CMK (cell line): ENCODE measurements at regions not wholly inside any gene's neighbourhood (a gene's known extent, or its start where the extent isn't known, plus 50 kb on each side); places are given as distances from the start of the nearest gene placed in this dataset.
"Not testable (repeated sequence)": the region's sequence is repeated elsewhere in the genome, so short reads cannot be mapped to it uniquely, and the experiment has no call there.

Experiments
- DNase-seq: peaks from one replicate; pipeline ENCODE4 v3.0.0-alpha.2; 2010; ENCODE audit warnings: low read depth

DNA sequence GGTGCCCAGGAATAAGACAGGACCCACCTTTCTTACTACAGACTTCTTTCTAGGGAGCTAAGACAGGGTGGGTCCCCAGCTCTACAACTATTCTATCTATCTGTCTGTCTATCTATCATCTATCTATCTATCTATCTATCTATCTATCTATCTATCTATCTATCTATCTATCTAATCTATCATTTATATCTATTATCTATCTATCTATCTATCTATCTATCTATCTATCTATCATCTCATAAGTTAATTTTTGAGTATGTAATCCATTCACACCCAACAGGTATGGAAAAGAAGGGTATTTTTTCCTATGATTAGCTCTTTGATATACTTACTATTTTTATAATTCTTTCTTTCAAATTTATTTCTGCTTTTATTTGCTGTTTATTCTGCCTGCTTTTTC, 55.9 kb downstream of the BAMBI start:
- no peak for DNase-seq

DNA sequence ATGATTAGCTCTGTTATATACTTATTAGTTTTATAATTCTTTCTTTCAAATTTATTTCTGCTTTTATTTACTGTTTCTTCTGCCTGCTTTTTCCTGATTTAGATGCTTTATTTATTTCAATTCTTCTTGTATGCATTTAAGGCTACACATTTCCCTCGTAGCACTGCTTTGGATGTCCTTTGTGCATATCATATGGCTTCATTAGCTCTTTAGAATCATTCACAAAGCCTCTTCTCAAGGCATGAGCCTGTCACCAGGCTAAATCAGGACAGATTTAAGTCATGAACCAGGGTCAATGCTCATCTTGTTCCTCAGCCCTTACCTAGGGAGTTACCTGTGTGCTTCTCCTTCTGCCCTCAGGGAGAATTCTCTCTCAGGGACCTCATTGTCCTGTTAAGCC, 56.3 kb downstream of the BAMBI start:
- DNase-seq: no peak

DNA sequence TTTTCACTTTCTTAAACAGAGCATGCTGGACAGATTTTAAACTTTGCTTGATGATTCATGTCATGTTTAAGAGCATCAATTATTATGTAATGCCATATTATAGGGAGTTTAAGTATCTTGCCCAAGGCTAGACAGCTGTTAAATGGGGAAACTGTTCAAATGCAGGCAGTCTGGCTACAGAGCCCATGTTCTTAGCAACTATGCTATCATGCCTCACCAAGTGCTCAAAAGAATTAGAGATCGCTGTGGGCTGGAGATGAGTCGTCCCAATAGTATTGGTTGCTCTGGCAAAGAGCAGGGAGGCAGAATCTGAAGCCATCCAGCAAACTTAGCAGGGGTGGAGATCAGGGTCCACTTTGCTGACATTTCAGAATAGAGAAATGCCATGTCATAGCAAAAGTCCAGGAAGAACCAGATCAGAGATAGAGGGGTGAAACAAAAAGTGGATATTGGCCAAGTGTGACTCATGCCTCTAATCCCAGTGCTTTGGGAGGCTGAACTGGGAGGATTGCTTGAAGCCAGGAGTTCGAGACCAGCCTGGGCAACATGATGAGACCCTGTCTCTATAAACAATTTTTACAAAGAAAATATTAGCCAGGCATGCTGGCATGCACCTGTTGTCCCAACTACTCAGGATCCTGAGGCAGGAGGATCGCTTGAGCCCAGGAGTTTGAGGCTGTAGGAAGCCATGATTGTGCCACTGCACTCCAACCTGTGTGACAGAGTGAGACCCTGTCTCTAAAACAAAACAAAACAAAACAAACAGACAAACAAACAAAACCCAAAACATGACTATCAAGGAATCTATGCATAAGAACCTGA, 57.8 kb downstream of the BAMBI start:
- DNase-seq: no peak

DNA sequence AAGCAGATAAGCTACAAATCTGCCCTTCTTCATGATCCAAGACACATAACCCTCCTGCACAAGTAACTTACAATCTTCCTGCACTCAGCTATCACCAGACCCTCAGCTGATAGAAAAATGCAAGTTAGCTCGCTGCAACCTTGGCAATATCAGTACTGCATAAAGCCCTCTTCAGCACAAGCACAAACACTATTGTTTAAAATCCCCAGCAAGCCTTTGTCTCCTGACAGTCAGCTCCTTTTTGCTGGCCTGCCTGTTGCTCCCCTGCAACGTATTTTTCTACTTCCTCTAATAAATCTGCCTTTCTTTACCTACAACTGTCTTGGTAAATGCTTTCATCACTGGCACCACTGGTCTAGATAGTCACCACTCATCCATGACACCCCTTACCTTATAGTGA, 59.8 kb downstream of the BAMBI start:
- no peak for DNase-seq

DNA sequence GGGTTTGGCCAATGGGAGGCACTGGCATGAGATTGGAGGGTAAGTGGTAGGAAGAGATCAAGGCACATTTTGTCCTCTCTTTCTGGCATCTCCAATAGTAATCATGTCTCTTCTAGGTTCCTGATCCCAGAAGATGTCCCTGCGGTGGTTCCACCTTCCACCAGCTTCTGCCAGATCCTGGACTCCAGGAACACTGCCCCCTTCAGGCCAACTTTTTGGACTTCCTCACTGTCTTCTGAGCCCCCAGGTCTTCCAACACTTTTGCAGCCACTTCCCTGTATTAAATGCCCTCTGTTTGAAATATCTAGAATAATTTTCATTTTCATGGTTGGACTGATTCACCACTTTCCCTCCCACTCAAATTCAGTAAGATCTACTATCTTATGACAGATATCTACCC, 60.9 kb downstream of the BAMBI start:
- peak; percentile 5 for DNase-seq

DNA sequence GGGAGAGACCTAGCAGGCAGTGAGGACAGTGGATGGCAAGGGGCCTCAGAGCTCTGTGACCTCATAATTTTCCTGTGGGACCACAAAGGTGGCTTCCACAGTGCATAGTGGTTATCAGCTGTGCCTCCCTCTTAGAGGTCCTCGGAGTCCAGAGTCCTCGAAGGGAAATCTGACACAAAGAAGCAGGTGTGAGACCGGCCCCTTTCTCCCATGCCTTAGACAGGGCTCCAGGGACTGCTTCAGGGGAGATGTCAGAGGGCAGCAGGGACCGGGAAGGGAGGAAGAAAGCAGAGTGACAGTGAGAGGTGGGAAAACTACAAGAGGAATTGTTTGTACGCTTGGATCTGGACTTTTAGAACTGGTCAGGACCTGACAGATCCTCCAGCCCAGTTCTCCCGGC, 66.3 kb downstream of the BAMBI start:
- no peak for DNase-seq

DNA sequence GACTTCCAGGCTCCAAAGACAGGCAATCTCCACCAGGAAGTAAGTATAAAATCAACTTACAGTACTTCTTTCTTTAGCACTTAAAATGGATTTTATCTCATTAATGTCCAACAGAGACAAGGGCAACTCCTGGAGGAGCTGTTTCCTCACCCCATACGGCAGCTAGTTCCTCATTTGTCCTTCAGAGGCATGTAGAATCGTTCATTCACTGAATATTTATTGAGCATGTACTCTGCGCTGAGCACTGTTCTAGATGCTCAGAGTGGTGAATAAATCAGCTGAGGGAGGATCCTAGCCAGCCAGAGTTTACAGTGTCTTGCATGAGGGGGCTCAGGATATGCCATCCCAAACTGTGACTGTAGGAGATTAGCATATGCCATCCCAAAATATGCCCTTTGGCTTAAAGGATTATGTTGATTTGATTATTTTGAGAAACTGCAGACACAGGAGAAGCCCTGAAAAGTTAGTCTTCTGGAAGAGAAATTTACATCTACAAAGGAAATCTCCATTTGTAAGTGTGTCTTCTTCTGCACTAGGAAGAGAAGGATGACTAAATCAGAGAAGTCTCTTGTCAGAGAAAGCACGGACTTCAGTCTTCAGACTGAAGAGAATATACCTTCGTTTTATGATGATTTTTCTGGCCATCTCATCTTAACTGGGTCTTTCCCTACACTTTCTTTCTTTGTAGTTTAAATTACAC, 66.9 kb downstream of the BAMBI start:
- DNase-seq: no peak

DNA sequence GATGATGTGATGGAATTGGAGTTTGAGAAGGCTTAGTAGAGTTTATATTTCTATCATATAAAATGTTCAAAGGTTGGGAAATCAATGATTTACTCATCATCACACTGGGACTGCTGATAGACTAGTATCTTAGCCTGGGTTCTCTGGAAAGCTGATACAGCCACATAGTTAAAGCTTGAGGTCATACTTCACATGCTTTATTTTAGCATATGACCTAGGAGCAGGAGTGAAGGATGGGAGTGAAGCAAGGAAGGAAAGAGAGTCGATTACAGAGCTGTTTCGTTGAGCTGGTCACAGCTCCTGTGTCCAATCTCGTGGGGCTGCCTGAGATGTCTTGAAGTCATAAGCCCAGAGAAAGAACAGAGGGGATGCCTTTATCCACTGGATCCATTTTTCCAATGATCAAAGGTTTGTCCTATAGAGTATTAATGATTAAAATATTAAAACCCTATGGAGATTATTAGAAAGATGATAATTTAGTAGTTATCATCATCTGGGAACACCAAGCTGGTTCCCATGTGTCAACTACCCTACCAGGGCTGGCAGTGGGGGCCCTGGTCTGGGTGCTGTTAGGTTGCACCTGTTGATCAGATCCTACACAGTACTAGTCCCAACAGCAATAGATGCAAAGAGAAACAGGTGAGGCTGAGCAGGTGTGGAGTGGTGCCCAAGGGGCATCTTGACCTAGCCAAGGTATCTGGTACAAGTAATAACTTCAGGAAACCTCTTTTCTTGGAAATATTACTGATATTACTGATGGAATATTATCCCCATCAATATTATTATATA, 77.8 kb downstream of the BAMBI start:
- DNase-seq: no peak

DNA sequence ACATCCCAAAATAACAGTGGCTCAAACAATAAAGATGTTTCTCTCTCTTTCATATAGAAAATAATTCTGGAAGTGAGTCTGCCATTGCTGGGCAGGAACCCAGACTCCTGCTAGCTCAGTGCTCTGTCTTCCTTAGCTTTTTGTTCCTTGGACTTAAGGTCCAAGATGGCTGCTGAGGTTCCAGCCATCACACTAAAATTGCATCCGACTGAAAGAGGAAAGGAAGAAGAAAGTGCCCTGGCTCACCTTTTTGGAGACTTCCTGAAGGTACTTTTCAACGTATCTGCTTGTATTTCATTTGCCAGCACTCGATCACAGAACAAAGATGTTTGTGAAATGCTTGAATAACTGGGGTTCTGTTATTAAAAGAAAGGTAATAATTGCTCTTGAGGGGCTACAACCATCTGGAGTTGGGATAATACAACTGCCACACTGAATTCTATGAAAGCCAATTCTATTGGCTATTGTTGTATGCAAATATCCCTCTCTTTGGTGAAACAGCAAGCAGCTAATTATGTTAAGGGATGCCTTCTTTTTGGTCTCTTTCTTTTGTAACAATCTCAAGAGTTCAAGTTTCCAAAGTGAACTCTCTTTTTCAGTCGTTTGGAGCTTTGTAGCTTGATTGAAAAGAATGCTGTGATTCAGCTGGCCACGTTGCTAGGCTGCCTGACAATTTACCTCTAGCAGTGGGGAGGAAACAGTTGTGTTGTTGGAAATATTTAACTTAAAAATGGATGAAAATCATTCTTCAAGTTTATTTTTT, 83.9 kb downstream of the BAMBI start:
- no peak for DNase-seq

DNA sequence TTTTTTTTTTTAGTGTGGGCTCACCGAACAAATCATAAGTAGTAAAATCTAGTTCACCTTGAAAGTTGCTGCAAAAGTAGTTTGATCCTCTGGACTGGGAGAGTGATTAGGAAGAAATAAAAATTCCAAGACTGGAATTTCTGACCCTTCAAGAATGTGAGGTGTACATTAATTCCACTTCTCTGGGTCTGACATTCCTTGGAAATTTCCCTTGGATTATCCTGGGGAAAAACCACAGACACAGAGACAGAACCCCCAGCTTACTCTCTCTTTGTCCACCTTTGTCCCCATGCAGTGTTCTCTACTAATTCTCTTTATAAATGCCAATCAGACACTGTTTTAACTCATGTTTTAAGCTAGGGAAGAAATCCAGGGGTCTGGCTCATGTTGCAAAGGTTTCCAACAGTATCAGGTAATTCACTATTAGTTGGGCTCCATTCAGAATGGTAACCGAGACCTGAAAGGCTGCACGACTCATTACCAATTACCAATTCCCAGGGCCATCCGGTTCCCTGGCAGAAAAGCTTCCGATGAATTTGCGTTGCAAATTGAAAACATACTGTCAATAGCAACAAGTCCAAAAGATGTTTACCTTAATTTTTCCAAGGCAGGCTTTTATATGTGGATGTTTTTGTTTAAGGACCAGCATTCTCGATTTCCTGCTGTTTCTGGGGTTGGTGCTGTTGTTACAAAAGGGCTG, 86.3 kb downstream of the BAMBI start:
- DNase-seq: no peak

DNA sequence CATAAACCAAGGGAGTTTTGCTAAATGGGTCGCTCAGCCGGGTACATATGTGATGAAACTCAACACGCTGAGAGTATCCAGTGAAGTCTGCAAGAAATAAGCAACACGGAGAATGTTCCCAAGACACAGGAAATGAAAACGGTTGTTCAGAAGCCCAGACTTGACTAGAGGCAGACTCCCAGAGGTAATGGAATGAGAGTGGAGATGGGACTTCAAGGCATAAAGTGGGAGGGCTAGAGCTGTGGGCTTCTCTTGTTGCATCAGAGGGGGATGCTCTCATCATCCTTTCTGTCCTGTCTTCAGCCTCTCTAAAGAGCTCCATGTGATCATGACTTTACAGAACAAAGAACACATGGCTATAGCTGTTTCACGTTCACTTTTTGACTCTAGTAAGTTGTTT, 88.3 kb downstream of the BAMBI start:
- no peak for DNase-seq

DNA sequence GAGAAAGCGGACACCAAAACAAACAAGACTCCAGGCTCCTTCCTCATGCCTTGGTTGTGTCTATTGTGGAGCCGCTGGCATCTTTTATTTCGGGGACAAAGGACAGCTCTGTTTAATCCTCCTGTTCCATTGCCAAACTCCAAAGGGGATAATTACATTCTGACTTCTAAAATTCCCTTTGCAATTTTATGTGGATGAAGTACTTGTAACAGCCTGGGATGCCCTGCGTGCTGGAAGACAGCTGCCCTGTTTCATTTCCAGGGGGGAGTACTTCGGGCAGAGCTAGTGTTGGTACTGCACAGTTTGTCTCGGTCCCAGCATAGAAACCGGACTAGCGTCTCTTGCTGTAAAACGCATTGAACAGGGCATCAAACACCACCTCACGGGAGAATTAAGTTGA, 90.9 kb downstream of the BAMBI start:
- DNase-seq: no peak

DNA sequence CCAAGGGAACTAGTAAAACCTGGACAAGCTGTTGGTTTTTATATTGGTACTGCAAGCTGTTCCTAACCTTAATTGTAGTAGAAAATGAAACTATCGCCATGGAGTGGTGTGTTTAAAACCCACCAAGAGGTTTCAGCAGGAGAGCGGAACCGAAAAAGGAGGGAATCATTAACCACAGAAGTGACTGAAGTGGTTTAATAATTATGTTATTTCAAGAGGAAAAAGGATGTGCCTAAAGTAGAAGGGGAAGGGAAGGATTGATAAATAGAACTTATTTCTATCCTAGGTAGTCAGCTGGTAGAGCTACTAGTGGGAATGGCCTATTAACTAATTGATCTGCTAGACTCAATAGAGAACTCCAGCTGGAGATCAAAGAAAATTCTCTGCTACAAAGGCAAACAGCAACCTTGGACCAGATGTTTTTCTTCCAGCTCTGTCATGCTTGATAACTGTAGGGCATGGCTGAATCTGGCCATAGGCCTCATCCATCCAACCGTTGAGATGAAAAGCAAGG, 91.8 kb downstream of the BAMBI start:
- DNase-seq: no peak

DNA sequence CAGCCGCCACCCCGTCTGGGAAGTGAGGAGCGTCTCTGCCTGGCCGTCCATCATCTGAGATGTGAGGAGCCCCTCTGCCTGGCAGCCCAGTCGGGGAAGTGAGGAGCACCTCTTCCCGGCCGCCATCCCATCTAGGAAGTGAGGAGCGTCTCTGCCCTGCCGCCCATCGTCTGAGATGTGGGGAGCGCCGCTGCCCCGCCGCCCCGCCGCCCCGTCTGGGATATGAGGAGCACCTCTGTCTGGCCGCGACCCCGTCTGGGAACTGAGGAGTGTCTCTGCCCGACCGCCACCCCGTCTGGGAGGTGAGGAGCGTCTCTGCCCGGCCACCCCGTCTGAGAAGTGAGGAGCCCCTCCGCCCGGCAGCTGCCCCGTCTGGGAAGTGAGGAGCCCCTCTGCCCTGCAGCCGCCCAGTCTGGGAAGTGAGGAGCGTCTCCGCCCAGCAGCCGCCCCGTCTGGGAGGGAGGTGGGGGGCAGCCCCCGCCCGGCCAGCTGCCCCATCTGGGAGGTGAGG, 94.3 kb downstream of the BAMBI start:
- not testable (repeated sequence) for DNase-seq

DNA sequence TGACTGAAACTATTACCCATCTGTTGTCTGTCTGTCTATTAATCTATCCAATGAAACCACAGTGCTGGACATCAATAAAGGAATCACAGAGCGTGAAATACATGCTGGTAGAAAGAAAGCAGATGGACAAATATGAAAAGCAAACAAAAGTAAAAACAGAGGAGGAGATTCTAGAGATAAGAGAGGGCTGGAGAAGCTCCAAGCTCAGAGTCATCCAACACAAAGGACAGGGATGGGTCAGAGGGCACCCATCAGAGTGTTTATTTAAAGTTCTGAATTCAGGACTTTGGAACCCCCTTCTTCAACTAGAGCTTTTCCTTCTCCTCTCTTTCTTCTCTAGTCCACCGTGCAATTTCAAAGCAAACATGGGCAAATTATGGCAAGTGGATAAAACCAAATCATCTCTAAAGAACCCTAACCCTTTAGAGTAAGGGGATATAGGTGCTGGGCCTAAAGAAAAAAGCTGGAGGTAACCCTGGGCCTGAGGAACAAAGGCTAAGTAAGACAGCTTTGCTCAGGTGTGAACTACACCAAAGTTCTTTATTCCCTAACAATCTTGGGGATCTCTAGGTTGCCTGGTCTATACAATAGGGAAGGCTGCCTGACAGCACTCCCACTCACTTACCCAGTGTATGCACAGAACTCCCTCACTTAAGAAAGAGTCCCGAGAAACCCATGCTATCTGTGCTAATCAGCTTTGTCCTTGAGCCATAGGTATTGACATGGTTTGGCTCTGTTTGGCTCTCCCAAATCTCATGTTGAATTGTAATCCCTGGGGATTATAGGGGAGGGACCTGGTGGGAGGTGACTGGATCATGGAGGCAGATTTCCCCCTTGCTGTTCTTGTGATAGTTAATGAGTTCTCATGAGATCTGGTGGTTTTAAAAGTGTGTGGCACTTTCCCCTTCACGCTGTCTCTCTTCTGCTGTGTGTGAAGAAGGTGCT, 97.0 kb downstream of the BAMBI start:
- no peak for DNase-seq

DNA sequence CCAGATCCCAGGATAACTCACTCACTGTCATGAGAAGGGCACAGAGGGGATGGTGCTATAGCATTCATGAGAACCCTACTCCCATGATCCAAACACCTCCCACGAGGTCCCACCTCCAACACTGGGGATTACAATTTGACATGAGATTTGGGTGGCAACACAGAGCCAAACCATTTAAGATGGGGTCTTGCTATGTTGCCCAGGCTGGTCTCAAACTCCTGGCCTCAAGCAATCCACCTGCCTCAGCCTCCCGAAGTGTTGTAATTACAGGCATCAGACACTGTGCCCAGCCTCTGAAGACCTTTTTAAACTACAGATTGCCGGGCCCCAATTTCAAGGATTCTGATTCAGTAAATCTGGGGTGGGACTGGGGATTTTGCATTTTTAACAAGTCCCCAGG, 98.5 kb downstream of the BAMBI start:
- no peak for DNase-seq

DNA sequence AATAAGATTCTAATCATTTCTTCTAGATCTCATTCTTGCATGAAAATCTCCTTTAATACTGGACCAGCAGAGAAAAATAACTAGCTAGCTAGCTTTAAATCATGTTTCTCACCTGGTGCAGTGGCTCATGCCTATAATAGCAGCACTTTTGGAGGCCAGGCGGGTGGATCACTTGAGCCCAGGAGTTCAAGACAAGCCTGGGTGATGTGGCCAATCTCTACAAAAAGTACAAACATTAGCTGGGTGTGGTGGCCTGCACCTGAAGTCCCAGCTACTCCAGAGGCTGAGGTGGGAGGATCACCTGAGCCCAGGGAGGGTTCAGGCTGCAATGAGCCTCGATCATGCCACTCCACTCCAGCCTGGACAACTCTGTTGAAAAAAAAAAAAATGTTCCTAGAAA, 99.2 kb downstream of the BAMBI start:
- DNase-seq: no peak

DNA sequence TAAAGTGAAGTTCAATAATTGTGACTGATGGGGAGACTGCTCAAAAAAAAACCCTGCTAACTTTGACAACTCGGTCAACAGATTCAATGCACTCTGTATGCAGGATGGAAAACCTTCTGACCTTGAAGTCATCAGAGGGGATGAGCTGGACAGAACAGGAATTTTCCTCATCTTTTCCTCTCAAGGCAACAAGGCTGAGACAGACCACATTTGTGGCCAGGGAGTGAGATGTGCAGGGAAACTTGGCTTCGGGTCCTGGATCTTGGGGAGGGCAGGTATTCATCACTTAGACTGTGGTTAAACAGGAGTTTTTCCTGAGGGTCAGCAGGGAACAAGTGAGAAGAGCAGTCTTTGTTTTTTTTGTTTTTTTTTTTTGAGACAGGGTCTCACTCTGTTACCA, 100.6 kb downstream of the BAMBI start:
- no peak for DNase-seq

DNA sequence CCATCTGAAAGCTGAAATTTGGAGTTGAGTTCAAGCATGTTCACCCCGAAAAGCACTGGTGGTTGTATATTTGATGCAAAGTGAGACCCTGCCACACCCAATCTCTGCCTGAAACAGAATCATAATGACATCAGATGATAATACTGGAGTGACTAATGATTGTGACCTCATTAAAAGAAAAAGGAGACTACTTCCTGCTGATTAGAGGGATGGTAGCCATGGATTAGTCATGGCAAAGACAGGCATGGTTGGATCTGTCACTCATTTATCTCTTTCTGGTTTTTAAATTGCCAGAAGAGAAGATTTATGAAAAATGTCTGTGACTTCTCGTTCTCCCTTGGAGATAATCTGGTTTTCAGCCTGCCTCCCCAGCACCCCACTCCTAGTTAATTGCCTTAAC, 101.2 kb downstream of the BAMBI start:
- DNase-seq: no peak

DNA sequence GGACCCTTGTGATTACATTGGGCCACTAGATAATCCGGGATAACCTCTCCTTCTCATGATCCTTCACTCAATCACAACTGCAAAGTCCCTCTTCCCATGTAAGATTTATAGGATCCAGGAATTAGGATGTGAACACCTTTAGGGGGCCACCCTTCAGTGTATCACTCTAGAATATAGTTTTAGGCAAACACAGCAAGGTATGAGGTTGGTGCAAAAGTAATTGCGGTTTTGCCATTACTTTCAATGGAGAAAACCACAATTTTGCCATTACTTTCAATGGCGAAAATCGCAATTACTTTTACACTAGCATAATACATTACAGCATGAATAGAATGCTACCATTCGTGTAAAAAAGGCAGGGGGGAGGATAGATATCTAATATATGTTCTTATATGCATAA, 104.0 kb downstream of the BAMBI start:
- no peak for DNase-seq
